HG03103 (cell line): ENCODE measurements at regions not wholly inside any gene's neighbourhood (a gene's known extent, or its start where the extent isn't known, plus 50 kb on each side); places are given as distances from the start of the nearest gene placed in this dataset.
A peak's percentile ranks its signal among the peaks of the same experiment; 100 is the strongest.

ENCODE experiments used
- ATAC-seq: cut with Tn5 transposase; IDR thresholded peaks from one replicate; pipeline ENCODE4 v1.9.1; 2021; ENCODE audit warnings: low read depth; ENCODE audit not compliant: unreplicated experiment

DNA sequence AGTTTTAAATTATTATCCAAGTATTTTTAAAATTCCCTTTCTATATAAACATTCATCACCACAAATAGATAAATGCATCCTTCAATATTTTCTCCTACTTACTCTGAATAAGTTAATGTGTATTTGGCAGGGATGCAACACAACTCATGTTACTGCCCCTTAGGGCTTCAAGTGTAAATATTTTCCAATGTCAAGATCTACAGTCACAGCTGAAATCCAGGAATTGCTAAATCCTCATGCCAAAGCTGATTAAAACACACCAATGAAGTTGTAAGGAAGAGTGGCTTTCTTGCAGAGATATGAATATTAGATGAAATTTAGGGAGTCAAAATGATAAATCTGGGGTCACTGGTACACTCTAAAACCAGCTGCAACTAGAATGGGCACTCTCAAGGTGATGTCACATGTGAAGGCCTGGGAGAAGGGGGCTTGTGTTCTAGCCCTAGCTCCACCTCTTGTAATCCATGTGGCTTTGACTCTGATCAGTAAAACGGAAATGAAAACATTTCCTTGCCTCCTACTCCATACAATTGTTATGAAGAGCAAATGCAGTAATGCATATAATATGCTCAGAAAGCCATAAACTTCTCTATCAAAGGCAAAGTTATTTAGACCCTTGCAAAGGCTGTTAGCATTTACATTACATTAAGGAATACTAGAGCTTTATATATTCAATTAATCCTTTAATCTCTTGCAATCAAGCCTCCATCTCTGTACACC, 228.1 kb upstream of the NFE2L3 start:
- ATAC-seq: no peak

GRCh38 chr7:25926009-25926408, 226.0 kb upstream of the NFE2L3 start:
- no peak for ATAC-seq

DNA sequence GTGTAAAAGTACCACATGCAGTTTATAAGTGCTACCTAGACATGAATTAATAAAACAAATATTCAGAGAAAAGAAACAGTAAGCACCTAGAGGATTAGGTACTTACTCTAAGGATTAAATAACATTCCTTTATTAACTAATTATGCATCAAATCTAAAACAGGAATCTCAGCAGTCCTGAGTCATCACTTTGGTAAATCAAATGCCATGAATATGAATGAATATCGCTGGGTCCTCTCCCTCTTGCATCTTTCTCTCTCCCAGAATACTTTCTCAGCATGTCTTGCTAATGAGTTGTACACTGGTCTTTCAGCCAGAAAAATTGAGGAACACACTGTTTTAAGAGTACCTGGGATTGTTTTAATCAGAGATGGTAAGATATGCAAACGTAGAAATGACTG, 225.5 kb upstream of the NFE2L3 start:
- no peak for ATAC-seq

- ATAC-seq: no peak
Observed at GRCh38 chr7:25926891-25927625, 224.9 kb upstream of the NFE2L3 start.

GRCh38 chr7:25927626-25927978, 224.4 kb upstream of the NFE2L3 start:
- no peak for ATAC-seq

DNA sequence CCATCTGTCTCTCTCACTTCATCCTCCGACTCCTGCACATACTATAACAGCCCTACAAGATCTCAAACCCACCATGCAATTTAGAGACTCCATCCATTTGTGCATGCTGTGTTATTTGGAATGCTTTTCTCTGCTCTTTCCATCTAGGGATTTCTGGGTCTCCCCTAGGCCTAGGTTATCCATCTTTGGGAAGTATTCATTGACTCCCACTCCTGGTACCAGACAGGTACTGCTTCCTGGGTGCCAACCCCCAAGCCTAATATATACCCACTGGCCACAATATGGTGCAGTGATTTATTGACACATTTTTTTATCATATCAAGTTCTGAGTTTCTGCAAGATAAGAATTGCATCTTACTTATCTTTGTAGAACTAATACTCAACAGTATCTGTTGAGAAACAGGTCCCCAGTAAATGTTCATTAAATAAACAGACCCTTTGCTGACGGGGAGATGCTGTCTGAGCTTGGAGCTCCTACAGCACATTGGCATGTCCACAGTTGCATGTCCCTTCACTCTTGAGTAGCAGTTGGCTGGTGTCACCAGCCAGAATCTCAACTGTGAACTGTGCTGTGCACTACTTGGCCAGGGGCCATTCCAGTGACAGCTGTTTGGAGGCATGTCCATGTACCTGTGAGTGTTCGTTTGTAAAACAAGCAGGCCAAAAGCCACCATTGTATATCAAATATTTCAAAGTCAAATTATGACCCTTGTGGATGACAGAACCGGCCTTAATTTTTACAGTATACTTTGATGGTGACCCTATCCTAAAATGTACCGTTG, 223.3 kb upstream of the NFE2L3 start:
- no peak for ATAC-seq

DNA sequence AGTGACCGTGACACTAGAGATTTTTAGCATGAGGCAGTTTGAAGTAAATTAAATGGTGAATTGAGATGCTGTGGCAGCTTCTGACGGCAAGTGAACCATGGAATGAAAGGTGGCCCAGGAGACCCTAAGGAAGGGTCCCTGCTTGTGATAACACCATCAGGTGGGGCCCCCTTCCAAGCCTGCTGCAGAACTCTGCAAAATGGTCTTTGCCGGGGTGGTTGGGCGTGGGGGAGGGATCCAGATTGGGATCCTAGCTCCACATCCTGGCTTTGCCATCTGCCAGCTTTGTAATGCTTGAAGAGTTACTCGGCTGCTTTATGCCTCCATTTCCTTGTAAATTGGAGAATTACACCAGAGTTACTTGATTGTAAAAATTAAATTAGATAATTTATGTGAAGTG, 222.6 kb upstream of the NFE2L3 start:
- no peak for ATAC-seq

DNA sequence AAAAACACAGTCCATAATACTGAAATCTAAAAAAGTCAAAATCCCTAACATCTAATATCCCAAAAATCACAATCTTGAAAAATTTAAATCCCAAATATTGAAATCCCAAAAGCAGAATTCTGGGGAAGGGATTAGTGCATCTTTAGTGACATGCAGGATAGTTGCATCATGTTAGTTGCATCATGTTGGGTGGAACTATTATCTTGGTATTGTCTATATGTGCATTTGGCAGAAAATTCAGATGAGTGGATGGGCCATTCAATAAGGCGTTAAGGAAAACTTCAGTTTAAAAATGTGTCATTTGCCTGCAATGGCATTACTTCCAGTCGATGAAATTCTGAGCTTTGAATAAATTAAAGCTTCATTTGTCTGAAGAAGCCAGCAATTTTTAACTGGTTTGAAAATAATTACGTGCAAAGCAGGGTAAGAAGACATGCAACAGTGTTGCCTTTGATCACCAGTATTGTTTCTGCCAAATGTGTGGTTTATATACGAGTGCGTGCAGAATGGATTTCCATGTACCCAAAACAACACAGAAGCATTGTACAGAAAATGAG, 221.4 kb upstream of the NFE2L3 start:
- no peak for ATAC-seq

DNA sequence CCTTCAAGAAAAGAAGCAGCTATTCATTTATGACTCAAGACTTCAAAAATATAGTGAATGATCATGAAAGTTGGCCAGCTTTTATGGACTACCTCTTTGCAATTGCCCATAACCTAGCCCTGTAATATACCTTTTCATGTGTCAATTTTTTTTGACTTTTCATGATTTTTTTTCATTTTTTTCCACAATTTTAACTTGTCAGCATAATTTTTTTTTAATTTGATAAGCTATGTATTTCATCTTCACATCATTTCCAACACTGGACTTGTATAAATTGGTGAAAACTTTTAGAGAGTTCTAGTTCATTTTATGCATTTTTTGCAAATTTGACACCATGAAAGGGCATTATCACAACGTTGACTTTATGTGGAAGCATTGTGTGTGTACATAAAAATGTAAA, 220.8 kb upstream of the NFE2L3 start:
- no peak for ATAC-seq

- no peak for ATAC-seq
Observed at GRCh38 chr7:25933921-25934320, 218.1 kb upstream of the NFE2L3 start.

DNA sequence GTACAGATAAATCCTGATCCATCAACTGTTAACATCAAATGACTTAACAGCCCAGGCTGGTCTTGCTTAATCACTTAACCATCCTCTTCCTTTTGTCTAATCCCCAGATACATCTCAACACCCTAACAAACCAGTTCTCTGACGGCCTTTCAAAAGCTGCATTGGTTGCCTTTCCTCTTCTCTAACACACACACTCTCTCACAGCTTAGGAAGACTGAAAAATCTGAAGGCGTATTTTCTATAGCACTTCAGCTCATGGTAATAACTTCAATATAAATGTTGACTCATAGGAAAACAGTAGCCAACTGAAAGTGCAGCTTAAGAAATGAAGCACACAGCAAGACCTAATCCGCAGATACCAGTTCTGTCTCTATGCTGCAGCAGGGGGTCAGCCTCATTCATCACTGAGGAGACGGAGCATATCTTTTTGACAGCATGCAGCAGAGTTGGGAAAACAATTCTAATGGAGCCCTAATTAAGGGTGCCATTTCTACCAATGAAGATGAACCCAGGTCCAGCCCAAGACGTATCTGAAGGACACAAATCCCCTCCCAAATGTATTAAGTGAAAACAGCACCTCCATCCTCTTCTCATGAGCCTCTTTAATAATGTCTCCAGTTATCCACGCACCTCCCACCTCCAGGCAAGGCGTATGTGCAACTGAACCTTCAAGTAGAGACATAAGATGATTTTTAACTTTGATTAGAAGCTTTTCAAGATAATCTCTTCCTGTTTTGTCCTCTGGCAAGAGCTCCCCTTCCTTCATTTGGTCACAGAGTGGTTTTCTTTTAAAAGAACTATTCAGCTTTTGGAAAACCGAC, 211.7 kb upstream of the NFE2L3 start:
- ATAC-seq: peak; percentile 20

GRCh38 chr7:25944777-25945515, 207.1 kb upstream of the NFE2L3 start:
- ATAC-seq: no peak

DNA sequence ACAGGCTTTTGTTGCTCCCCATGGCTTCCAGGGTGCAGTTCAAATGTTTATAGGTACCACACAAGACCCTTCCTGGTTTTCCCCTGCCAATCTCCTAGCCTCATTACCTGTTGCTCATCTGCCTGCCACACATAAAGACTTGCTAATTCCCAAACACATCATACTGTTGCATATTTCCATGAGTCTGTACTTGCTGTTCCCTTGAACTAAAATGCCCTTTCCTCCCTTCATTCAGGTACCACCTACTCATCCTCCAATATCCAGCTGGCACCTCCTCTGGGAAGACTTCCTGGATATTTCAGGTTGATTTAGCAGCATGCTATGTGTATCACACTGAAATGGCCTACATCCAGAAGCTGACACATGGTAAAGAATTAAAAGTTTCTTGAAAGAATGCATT, 206.4 kb upstream of the NFE2L3 start:
- no peak for ATAC-seq

DNA sequence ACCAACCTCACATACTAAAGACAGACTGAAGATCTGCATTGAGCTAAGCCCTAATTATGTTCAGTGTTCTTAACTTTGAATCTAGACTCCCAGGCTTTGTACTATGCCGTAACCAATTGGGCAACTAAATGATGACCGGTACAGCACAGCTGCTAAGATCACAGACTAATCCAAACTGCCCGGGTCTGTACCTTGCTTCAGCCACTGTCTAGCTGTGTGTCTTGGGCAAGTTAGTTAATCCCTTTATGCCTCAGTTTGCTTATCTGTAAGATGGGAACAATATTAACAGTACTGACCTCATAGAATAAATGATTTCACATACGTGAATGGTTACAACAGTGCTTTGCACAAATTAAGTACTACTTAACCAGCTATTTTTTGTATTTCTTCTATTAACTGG, 205.8 kb upstream of the NFE2L3 start:
- ATAC-seq: no peak

- no peak for ATAC-seq
Observed at GRCh38 chr7:25947669-25948516, 204.1 kb upstream of the NFE2L3 start.

GRCh38 chr7:25949736-25950487, 202.1 kb upstream of the NFE2L3 start:
- ATAC-seq: no peak

- ATAC-seq: peak; percentile 83
Observed at GRCh38 chr7:25950488-25951413, 201.2 kb upstream of the NFE2L3 start.
